Limb (tissue), 2 donors: ENCODE measurements at regions not wholly inside any gene's neighbourhood (a gene's known extent, or its start where the extent isn't known, plus 50 kb on each side); places are given as distances from the start of the nearest gene placed in this dataset.
"Not testable (repeated sequence)": the region's sequence is repeated elsewhere in the genome, so short reads cannot be mapped to it uniquely, and the experiment has no call there.

Source experiments
- DNase-seq, 2 donors: peaks; one replicate each; pipeline ENCODE4 v3.0.0-alpha.2; 2016; ENCODE audit errors: extremely low spot score in 2 of 2

DNA sequence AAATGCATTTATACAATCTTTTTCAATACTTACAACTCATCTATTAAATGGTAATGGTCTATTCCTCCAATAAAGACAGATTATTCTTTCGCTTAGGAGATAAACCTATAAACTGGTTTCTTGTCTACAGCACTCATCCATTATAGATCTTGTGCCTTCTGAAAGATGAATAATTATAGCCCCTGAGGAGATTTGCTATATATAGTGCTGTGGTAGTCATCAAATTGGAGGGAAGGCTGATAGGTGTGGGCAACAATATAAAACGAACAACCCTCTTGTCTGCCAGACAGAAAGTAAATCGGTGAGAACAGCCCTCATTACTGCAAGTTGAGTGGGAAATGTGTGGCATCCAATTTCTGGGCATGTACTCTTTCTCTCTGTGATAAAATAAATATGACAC is 292.5 kb upstream of the CNR1 start:
- no peak for DNase-seq

DNA sequence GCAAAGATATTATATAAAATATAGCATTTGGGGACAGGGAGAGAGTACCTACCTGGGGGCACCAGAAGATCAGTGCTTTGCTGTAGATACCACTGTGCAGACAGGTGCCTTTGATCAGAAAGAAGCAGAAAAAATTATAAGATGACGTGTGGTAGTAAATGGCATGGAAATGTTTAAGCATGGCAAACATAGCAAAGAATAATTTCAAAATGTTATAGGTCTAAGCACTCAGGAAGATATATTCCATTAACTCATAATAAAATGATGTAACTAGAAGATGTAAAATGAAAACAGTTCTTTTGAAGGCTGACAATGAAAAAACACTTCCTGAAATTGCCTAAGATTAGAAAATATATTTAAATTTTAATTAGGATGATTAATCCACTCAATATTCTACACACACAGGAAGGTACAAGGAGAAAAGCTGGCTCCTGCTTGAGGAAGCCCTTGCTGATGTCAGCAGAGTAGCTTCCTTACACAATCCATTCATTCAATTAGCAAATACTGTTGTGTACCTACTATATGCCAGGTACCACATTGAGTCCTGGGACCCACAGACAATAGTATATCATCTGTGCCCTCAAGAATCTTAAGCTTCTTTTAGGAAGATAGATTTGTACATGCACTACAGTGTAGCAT is 290.2 kb upstream of the CNR1 start:
- DNase-seq: no peak

DNA sequence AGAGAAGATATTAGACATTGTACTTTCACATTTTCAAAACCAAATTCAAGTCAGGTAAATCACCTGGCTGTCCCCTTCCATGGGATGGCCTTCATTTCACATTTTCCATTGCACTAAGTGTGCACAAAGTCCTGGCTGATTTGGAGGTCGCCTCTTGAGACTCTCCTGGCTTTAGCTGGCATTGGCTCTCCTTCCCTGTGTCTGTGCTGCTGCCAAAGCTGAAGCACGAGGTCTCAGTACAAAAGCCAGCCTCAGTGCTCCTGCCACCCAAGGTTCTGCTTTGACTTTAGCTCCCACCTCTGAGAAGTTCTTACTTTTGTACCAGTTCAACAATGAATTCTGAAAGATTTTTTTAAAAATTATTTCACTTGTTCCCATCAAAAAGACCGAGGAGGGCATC is 289.2 kb upstream of the CNR1 start:
- DNase-seq: no peak

DNA sequence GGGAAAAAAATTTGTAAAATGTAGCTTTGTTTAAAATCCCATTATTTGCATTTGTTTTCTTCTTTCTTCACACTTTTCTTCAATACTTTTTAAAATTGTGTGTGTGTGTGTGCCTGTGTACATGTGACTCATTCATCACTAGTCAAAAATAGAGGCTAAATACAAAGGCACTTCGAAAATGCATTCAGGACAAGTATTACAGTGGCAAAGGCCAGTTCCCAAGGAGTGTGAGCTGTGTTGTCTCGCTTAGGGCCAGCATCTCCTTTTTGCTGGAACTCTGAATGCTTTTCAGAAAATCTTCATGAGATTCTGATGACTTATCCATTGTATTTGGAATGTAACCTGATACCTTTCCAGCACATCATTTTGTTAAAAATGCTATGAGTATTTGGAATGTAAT is 288.5 kb upstream of the CNR1 start:
- DNase-seq: no peak

DNA sequence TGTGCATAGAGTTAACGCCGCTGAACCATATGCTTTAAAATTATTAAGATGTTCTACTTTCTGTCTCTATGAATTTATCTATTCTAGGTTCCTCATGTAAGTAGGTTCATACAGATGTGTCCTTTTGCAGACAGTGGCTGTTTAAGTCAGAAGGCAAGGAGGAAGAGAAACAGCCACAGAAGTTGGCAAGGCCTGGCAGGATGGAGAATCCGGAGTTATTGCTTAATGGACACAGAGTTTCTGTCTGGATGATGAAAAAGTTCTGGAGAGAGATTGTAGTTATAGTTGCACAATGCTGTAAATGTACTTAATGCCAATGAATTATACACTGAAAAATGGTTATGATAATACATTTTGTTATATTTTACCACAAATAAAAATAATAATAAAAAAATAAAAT is 283.6 kb upstream of the CNR1 start:
- no peak for DNase-seq

DNA sequence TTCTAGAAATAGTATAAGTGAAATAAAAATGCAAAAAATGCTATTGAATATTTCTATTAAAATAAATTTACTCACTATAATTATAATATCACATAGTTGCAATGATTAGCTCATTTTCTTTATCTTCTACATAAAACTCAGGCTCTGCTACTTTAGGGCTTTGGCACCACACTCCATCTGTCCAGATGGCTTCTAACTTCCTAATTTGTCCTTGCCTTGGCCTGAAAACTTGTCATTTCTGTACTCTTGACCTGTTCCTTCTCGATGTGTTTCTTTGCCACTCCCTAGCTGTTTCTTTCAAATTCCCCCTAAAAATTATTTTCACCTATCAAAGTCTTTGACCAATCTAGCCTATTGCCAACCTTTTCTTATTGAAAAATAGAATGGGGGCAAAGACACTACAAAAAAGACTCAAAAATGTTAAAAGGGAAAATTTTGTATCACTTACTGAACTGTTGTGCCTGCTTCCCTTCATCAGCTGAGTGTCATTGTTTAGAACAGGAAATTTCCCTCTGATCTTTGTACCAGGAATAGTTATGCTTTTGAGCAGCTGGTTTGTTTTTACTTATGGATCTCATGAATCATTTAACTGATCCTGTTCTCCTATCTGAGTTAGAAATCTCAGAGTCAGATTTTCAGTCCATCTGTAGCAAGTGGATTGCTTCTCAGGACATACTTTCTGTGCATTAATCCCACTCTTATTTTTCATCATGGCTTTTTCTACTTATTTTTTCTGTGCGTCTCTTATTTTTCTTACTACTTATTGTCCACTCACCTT is 279.2 kb upstream of the CNR1 start:
- no peak for DNase-seq

DNA sequence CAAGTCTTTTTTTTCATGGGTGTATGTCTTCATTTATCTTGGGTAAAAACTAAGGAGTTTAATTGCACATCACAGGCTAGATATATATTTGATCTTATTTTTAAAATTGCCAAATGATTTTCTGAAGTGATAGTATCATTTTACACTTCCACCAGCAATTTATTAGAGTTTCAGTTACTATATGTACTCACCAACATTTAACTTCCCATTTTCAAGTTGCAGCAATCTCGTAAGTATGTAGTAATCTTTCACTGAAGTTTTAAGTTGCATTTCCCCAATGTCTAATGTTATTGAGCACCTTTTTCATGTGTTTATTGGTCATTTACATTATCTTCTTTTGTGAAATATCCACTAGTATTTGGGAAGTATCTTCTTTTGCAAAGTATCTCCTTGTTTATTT is 277.4 kb upstream of the CNR1 start:
- no peak for DNase-seq

DNA sequence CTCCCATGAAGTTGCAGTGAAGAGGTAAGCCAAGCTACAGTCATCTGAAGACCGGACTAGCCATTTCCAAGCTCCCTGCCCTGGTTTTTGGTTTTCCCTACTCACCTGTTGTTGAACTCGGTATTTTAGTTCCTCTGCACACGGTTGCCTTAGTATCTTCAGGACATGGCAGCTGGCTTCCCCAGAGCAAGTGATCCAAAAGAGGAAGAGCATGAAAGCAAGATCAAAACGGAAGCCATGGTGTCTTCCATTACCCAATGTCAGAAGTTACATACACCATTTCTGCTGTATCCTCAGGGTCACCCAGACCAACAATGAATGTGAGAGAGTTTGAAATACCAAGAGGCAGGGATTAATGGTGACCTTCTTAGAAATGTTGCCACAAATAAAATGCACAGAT is 276.6 kb upstream of the CNR1 start:
- no peak for DNase-seq

DNA sequence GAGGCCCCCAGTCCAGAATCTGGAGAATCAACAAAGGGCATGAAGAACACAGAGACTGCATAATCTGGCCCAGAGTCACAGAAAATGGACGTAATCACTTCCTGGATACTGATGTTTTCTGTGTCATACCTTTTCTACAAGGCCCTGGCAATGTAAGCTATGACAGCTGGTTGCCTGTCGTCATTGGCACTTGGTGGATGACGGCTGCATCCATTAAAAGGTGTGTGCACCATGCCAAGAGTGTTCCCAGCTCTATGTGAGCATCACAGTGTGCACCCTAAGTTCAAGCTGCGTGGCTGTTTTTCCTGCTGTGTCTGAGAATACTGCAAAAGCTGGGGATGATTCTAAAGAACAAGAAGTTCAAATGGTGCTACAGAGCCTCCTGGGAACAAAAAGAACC is 275.2 kb upstream of the CNR1 start:
- DNase-seq: no peak

DNA sequence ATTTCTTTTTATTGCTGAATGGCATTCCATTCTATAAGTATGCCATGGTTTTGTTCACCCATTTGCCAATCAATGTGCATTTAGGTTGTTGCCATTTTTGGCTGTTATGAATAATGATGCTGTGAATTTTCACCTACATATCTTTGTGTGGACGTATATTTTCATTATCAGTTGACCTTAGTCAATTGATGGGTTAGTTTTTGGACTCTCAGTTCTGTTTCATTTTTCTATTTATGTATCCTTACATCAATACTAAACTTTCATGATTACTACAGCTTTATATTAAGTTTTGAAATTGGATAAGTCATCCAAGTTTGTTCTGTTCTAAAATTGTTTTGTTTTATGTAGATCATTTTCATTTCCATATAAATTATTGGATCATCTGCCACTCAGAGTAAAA is 261.9 kb upstream of the CNR1 start:
- no peak for DNase-seq

DNA sequence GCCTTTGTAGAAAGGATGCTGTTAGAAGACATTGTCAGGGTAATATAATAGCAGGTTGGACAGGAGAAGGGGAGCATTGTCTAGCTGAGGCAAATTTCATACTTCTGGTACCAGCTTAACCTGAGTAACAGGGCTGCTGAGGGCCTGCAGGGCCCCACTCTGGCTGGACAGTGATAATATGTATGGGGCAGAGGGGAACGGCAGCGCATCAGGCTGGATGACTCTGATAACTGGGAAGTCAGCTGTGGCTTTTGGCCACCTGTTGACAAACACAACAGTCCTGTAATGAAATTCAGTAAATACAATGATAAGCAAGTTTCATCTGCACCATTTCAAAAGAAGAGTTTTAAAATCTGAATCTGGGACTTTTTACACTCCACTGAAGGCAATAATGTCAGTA is 259.9 kb upstream of the CNR1 start:
- DNase-seq: no peak

DNA sequence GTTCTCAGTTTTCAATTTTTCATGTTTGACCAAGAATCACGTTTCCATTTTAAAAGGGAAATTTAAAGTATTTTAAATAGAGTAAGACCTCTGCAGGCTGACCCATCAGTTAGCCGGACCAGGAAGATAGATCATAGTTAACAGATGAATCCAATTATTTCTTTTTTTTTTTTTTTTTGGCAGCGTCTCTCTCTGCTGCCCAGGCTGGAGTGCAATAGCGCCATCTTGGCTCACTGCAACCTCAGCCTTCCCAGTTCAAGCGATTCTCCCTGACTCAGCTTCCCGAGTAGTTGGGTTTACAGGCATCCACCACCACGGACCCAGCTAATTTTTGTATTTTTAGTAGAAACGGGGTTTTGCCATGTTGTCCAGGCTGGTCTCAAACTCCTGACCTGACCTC is 256.7 kb upstream of the CNR1 start:
- no peak for DNase-seq

DNA sequence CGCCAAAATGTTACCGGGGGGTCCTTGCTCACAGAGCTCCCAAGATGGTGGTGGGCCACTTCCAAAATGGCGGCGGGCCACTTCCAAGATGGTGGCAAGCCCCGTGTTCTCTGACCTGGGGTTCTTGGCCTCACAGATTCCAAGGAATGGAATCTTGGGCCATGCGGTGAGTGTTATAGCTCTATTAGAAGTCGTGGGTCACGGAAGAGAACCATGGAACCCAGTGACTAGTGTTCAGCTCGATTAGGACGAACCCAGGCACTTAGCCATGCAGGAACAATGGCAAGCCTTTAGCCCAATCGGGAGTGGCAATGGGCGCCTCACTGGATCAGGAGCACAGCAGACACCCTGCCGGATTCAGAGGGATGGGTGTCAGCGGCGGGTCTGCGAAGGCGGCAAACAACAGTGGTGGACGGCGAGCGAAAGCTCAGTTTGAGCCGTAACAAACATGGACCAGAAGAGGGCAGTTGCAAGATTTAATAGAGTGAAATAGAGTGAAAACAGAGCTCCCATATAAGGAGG is 254.9 kb upstream of the CNR1 start:
- DNase-seq: not testable (repeated sequence)

DNA sequence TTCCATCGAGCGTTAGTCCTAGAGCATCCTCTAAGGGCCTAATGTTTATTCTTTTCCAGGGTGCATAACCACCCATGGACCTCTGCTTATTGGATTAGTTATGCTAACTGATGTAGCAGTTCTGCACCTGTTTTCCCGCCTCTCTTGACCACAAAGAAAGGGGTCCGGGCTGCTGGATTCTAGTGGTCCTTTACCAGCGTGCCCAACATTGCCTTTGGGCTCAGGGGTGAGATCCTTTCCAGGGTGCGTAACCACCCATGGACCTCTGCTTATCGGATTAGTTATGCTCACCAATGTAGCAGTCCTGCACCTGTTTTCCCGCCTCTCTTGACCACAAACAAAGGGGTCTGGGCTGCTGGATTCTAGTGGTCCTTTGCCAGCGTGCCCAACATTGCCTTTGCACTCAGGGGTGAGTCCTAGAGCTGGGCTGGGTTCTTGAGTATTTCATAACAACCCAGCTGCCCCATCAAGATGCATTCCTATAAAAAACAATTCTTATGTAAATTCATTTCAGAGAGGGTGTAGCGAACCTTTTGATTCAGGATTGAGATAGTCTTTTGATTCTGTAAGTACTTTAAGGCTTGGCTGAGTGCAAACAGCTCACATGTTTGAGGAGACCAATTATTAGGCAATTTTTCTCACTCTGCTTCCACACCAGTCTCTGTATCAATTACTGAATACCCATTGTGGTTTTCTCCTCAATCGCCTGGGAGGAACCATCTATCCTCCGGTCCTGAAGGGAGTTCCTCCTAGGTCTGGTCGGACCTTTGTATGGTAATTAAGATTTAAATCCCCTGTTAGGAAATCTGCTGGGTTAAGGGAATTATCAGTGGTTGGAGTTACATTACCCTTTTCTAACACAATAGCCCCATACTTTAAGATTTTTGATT is 253.0 kb upstream of the CNR1 start:
- DNase-seq: not testable (repeated sequence)

DNA sequence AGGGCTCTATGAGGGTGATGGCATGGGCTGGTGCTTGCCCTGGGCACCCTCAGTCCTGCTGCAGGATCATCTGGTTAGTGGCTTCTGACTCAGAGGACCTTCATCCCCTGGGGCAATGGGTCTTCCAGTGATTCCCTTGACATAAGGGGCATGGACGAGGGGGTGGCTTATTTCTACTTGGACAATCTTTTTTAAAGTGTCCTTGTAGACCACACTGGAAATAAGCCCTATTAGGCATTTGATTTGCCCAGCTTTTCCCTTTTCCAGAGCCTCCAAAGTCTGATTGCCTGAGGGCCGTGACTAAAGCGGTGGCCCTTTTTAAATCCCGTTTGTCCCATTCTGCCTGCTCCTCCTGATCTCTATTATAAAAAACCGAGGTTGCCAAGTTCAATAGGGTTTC is 251.2 kb upstream of the CNR1 start:
- DNase-seq: not testable (repeated sequence)

DNA sequence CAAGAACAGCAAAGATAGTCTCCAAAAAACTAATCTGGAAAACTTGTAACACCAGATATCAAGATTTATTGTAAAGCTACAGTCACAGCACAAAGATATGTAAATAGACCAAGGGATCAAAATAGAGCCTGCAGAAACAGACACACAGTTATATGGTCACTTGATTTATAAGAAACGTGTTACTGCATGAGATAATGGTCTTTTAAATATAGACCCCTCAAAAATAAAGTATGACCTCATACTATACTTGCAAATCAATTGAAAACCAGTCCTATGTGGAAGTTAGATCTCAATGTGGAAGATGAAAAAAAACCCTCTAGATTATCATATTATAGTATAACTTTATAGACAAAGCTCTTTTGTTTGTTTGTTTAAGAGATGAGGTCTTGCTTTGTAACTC is 247.3 kb upstream of the CNR1 start:
- DNase-seq: no peak

DNA sequence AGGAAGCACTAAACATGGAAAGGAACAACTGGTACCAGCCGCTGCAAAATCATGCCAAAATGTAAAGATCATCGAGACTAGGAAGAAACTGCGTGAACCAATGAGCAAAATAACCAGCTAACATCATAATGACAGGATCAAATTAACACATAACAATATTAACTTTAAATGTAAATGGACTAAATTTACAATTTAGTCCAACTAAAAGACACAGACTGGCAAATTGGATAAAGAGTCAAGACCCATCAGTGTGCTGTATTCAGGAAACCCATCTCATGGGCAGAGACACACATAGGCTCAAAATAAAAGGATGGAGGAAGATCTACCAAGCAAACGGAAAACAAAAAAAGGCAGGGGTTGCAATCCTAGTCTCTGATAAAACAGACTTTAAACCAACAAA is 242.2 kb upstream of the CNR1 start:
- not testable (repeated sequence) for DNase-seq

DNA sequence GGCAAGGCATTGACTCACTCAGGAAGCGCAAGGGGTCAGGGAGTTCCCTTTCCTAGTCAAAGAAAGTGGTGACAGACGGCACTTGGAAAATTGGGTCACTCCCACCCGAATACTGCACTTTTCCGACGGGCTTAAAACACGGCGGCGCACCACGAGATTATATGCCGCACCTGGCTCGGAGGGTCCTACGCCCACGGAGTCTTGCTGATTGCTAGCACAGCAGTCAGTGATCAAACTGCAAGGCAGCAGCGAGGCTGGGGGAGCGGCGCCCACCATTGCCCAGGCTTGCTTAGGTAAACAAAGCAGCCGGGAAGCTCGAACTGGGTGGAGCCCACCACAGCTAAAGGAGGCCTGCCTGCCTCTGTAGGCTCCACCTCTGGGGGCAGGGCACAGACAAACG is 240.5 kb upstream of the CNR1 start:
- DNase-seq: not testable (repeated sequence)

DNA sequence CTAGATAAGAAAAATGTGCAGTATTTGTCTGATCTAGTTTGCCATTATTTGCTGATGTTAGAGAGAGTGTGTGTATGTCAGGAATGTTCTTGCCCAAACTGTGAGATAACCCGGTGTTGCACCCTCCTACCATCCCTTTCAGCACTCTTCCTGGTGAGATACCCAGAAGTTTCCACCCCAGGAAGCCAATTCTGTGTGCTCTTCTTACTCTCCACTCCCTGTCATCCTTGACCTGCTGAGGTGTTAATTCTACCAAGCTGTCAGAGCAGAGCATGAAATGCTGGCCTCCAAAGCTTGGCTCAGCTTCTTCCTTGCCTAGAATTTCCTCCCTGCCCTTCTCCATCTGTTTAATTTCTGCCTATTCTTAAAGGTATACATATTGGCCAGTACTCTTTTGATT is 237.3 kb upstream of the CNR1 start:
- no peak for DNase-seq

DNA sequence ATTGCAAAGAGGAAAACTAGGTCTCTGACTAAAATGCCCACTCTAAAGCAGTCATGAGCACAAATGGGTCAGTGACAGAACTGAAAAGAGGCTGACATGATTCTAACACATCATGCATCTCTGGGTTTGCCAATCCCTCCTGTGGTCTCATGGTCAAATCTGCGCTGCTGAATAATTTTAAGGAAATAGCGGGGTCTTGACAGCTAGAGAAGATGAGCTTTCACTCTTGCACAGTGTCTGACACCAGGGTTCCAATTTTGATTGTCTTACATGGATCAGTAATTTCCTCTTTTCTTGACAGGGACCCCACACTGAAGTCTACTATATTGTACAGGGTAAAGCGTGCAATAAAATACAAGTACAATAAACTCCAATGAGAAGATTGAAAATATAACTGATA is 236.8 kb upstream of the CNR1 start:
- DNase-seq: no peak

DNA sequence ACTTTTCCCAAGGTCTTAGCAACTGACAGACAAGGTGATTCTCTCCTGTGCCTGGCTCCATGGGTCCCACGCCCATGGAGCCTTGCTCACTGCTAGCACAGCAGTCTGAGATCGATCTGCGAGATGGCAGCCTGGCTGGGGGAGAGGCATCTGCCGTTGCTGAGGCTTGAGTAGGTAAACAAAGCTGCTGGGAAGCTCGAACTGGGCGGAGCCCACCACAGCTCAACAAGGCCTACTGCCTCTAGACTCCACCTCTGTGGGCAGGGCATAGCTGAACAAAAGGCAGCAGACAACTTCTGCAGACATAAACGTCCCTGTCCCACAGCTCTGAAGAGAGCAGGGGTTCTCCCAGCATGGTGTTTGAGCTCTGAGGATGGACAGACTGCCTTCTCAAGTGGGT is 224.9 kb upstream of the CNR1 start:
- DNase-seq: not testable (repeated sequence)

DNA sequence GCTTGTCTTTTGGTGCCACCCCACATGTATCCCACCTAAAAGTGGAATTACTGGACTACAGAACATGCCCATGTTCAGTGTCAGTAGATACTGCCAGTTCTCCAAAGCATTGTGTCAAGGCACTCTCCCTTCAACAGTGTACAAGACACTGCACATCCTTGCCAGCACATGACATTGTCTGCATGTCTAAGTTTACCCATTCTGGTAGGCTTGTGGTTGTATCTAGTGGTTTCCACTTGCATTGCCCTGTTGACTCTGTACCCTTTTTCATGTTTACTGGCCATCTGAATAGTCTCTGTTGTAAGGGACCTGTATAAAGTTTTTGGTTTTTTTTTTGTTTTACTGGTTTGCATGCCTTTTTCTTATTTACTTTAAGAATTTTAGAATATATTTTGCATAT is 222.4 kb upstream of the CNR1 start:
- no peak for DNase-seq
